ENCODE measurements at regions not wholly inside any gene's neighbourhood (a gene's known extent, or its start where the extent isn't known, plus 50 kb on each side); places are given as distances from the start of the nearest gene placed in this dataset.

- no peak for DNase-seq
Measured at GRCh38 chr15:31925541-31925940, 104.8 kb upstream of the CHRNA7 start.

GRCh38 chr15:31930967-31931366 lies 99.3 kb upstream of the CHRNA7 start:
- no peak for DNase-seq

GRCh38 chr15:31932576-31932975 lies 97.7 kb upstream of the CHRNA7 start:
- no peak for DNase-seq

- DNase-seq = no peak
Measured at GRCh38 chr15:31934821-31935220, 95.5 kb upstream of the CHRNA7 start.

- DNase-seq = no peak
Measured at GRCh38 chr15:31953478-31953877, 76.8 kb upstream of the CHRNA7 start.

- no peak for DNase-seq
Measured at GRCh38 chr15:31954374-31955172, 75.7 kb upstream of the CHRNA7 start.

- DNase-seq = no peak
Measured at GRCh38 chr15:31955734-31956133, 74.6 kb upstream of the CHRNA7 start.

- no peak for DNase-seq
Measured at GRCh38 chr15:31957581-31957980, 72.7 kb upstream of the CHRNA7 start.

GRCh38 chr15:31964586-31965307 lies 65.6 kb upstream of the CHRNA7 start:
- no peak for DNase-seq

GRCh38 chr15:31970007-31970406 lies 60.3 kb upstream of the CHRNA7 start:
- no peak for DNase-seq

- no peak for DNase-seq
Measured at GRCh38 chr15:31973197-31973596, 57.1 kb upstream of the CHRNA7 start.

GRCh38 chr15:31974154-31974794 lies 56.0 kb upstream of the CHRNA7 start:
- no peak for DNase-seq

GRCh38 chr15:31974855-31975829 lies 55.2 kb upstream of the CHRNA7 start:
- DNase-seq = peak in 1 of 2 donors; percentile 7

- DNase-seq = no peak
Measured at GRCh38 chr15:31975830-31976229, 54.5 kb upstream of the CHRNA7 start.

GRCh38 chr15:31977138-31977537 lies 53.2 kb upstream of the CHRNA7 start:
- no peak for DNase-seq

- DNase-seq = peak in 1 of 2 donors; percentile 3
Measured at GRCh38 chr15:31977812-31978661, 52.3 kb upstream of the CHRNA7 start.

Data from bone marrow (tissue), 2 donors.